ENCODE measurements at regions not wholly inside any gene's neighbourhood (a gene's known extent, or its start where the extent isn't known, plus 50 kb on each side); places are given as distances from the start of the nearest gene placed in this dataset.

DNA sequence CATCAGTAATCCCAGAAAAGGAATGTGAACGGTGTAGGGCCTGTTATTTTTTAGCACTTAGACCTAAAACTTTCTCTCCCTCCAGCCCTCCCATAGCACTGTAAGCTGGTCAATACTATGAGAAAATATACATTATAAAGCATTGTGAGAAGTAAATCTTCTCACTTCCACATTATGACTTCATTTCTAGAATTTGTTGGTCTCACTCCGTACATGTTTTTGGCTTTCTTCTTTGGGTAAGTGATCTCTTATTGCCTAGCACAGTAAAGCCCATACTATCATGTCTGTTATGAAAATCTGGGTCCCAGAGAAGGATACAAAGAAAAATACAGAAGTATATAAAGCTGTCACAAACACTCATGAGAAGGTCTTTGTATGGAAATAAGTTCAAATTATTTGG lies 1851.1 kb upstream of the IGFBP7 start:
- DNase-seq (ENCODE audit: low spot score in 2 of 2, unreplicated experiment in 2 of 2): no peak
- TF ChIP-seq, protein P1, sequence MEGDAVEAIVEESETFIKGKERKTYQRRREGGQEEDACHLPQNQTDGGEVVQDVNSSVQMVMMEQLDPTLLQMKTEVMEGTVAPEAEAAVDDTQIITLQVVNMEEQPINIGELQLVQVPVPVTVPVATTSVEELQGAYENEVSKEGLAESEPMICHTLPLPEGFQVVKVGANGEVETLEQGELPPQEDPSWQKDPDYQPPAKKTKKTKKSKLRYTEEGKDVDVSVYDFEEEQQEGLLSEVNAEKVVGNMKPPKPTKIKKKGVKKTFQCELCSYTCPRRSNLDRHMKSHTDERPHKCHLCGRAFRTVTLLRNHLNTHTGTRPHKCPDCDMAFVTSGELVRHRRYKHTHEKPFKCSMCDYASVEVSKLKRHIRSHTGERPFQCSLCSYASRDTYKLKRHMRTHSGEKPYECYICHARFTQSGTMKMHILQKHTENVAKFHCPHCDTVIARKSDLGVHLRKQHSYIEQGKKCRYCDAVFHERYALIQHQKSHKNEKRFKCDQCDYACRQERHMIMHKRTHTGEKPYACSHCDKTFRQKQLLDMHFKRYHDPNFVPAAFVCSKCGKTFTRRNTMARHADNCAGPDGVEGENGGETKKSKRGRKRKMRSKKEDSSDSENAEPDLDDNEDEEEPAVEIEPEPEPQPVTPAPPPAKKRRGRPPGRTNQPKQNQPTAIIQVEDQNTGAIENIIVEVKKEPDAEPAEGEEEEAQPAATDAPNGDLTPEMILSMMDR (IDR thresholded peaks at IDR 0.05; ENCODE audit: unreplicated experiment): no peak
- Mint-ChIP-seq H3K27ac (no peak overlapping the region), H3K27me3 (ENCODE audit: low read depth) (no peaks in the 10 kb centered on the region), H3K4me3 (no peak overlapping the region), H3K9me3 (no peaks in the 10 kb centered on the region), H3K36me3 (no peaks in the 10 kb centered on the region), H3K4me1 (peaks cover 2% of the 10 kb centered on the region)

DNA sequence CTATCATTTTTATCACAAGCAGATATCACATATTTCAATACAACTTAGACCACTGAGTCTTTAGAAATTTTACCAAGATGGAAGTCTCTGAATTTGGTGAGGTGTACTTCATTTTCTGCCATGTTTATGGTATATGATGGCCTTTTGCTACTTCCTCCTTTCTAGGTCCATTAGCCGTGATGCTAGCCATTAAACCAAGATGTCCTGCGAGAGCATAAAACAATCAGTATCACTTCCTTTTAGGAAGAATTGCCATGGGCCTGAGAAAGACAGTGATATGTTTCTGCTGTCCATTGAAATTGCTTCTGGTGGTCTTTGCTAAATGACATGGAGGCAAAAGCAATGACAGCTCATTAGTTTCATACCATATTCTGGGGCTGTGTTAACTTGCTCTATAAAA lies 1851.7 kb upstream of the IGFBP7 start:
- H3K27ac Mint-ChIP-seq: no peak overlapping the region
- peaks cover 2% of the 10 kb centered on the region for H3K4me1 Mint-ChIP-seq
- no peaks in the 10 kb centered on the region for H3K27me3 Mint-ChIP-seq (ENCODE audit: low read depth)
- TF ChIP-seq, protein P1 (IDR thresholded peaks at IDR 0.05; ENCODE audit: unreplicated experiment): no peak
- no peaks in the 10 kb centered on the region for H3K36me3 Mint-ChIP-seq
- no peak for DNase-seq (ENCODE audit: low spot score in 2 of 2, unreplicated experiment in 2 of 2)
- no peak overlapping the region for H3K4me3 Mint-ChIP-seq
- H3K9me3 Mint-ChIP-seq: no peaks in the 10 kb centered on the region

DNA sequence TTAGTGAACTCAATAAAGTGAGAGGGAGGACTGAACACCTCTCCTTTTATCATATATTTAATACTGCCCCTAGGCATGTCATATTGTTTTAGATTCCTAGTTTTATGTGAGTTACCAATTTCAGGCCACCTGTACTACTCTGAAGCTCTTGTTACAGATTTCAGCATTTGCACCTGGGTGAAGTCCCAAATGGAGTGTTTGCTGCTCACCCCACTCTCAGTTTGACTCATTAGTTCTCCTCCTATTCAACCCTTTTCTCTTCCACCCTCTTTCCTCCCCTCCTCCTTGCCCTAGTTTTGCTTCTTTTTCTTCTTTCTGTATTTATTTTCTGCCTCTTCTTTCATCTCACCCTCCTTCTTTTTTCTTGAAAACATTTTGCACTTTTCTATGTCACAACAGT lies 1852.2 kb upstream of the IGFBP7 start:
- Mint-ChIP-seq H3K27me3 (ENCODE audit: low read depth) (no peaks in the 10 kb centered on the region), H3K36me3 (no peaks in the 10 kb centered on the region), H3K9me3 (no peaks in the 10 kb centered on the region), H3K4me1 (peaks cover under 1% of the 10 kb centered on the region), H3K4me3 (no peak overlapping the region), H3K27ac (no peak overlapping the region)
- DNase-seq (ENCODE audit: low spot score in 2 of 2, unreplicated experiment in 2 of 2): no peak
- TF ChIP-seq, protein P1 (IDR thresholded peaks at IDR 0.05; ENCODE audit: unreplicated experiment): no peak

DNA sequence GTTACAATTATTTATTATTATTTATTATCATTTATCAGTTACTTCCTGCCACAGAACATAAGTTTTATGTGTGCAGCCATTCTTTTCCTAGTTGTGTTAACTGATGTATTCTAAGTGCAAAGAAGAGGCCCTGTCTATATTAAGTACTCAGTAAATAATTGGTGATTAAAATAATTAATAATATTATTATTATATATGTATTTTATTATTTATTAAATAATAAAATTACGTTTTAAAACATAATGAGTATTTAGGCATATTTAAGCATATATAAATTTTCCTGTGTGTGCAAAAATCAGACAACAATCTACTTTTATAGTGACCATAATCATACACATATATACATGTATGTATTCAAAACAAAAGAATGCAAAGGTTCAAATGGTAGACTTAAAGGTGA lies 1871.6 kb upstream of the IGFBP7 start:
- TF ChIP-seq, protein P1 (IDR thresholded peaks at IDR 0.05; ENCODE audit: unreplicated experiment): no peak
- no peak for DNase-seq (ENCODE audit: low spot score in 2 of 2, unreplicated experiment in 2 of 2)
- Mint-ChIP-seq H3K4me3 (no peak overlapping the region), H3K4me1 (no peaks in the 10 kb centered on the region), H3K36me3 (no peaks in the 10 kb centered on the region), H3K27ac (no peak overlapping the region), H3K9me3 (peaks cover 5% of the 10 kb centered on the region), H3K27me3 (ENCODE audit: low read depth) (no peaks in the 10 kb centered on the region)

DNA sequence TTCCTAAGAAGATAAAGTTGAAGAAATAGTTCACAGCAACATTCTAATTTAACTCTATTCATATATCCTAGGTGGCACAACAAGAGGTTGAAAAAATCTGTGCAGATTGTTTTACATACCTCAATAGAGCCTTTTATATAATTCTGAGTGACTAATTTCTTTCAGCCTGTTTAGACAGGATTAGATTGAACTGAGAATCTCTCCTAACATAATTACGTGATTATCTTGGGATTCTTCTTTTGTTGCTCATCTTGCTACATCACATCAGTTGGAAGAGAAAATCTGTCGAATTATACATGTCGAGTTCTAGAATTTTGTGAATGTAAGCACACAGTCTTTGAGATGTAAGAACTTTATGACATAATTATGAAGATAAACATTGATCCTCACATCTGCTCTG lies 1873.7 kb upstream of the IGFBP7 start:
- Mint-ChIP-seq H3K9me3 (peaks cover 5% of the 10 kb centered on the region), H3K27ac (no peak overlapping the region), H3K27me3 (ENCODE audit: low read depth) (peaks cover 2% of the 10 kb centered on the region), H3K4me3 (no peak overlapping the region), H3K4me1 (no peaks in the 10 kb centered on the region), H3K36me3 (no peaks in the 10 kb centered on the region)
- TF ChIP-seq, protein P1 (IDR thresholded peaks at IDR 0.05; ENCODE audit: unreplicated experiment): no peak
- no peak for DNase-seq (ENCODE audit: low spot score in 2 of 2, unreplicated experiment in 2 of 2)

DNA sequence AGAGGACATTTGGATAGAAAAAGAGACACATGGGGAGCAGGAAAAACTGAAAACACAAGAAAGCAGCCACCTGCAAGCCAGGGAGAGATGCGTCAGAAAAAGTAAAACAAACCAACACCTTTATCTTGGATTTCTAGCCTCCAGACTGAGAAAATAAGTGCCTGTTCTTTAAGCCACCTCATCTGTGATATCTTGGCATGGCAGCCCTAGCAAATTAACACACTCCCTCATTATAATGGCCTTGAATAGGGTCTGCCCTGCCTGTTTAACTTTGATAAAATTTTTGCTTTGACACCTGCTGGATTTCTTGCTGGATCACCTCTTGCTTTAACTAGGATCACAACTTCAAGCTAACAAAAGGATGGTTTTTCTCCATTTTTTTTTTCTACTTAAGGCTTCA lies 1892.0 kb upstream of the IGFBP7 start:
- Mint-ChIP-seq H3K4me1 (no peaks in the 10 kb centered on the region), H3K36me3 (no peaks in the 10 kb centered on the region)

More for the DNA sequence above, 1892.0 kb upstream of the IGFBP7 start:
- H3K27me3 Mint-ChIP-seq (ENCODE audit: low read depth): peaks cover 1% of the 10 kb centered on the region
- no peak overlapping the region for H3K4me3 Mint-ChIP-seq
- no peaks in the 10 kb centered on the region for H3K9me3 Mint-ChIP-seq
- no peak overlapping the region for H3K27ac Mint-ChIP-seq
- TF ChIP-seq, protein P1 (IDR thresholded peaks at IDR 0.05; ENCODE audit: unreplicated experiment): no peak
- DNase-seq (ENCODE audit: low spot score in 2 of 2, unreplicated experiment in 2 of 2): no peak

All from mesothelial cell of epicardium (in vitro differentiated cells).